Esophagus muscularis mucosa (tissue), 3 donors: ENCODE measurements at regions not wholly inside any gene's neighbourhood (a gene's known extent, or its start where the extent isn't known, plus 50 kb on each side); places are given as distances from the start of the nearest gene placed in this dataset.

Experiments used
- CTCF ChIP-seq, 3 experiments: fragments of 200-600 bp in 2 of 3; fragments of 450-650 bp in 1 of 3; sonication (generic) in 2 of 3; IDR thresholded peaks; one replicate each; pipeline ENCODE4 v1.5.1; 2017 to 2019; ENCODE audit warnings: antibody characterized with exemption in 3 of 3, mild to moderate bottlenecking in 2 of 3, moderate library complexity in 1 of 3
- POLR2AphosphoS5 ChIP-seq, 2 donors: sonication (generic); formaldehyde crosslinking; IDR thresholded peaks; one replicate each; pipeline ENCODE4 v1.6.1; 2017; ENCODE audit warnings: antibody characterized with exemption in 2 of 2

- TF ChIP-seq CTCF (IDR thresholded peaks at IDR 0.05) = no peak
- no peak for TF ChIP-seq POLR2AphosphoS5 (IDR thresholded peaks at IDR 0.05)
Observed at GRCh38 chr10:78934532-78934898, 134.3 kb upstream of the ZMIZ1 start.
